ENCODE measurements at regions not wholly inside any gene's neighbourhood (a gene's known extent, or its start where the extent isn't known, plus 50 kb on each side); places are given as distances from the start of the nearest gene placed in this dataset.

- TF ChIP-seq TAF1 (IDR thresholded peaks at IDR 0.05; ENCODE audit: low read depth, low read length) (no peak), POLR2AphosphoS5 (IDR thresholded peaks at IDR 0.05; ENCODE audit: low read depth, low read length) (no peak)
Observed at GRCh38 chr14:53278602-53279506, 125.7 kb upstream of the DDHD1 start.

All from H1 (cell line).